PFSK-1 (cell line): ENCODE measurements at regions not wholly inside any gene's neighbourhood (a gene's known extent, or its start where the extent isn't known, plus 50 kb on each side); places are given as distances from the start of the nearest gene placed in this dataset.

Source experiments
- POLR2AphosphoS5 ChIP-seq: IDR thresholded peaks from 2 replicates; pipeline ENCODE4 v1.6.1; 2012; ENCODE audit warnings: low read depth, mild to moderate bottlenecking, control low read depth, low read length, moderate library complexity
- SIN3A ChIP-seq: IDR thresholded peaks from 2 replicates; pipeline ENCODE4 v1.6.1; 2012; ENCODE audit warnings: mild to moderate bottlenecking, low read length, moderate library complexity, borderline replicate concordance; ENCODE audit not compliant: insufficient read depth

DNA sequence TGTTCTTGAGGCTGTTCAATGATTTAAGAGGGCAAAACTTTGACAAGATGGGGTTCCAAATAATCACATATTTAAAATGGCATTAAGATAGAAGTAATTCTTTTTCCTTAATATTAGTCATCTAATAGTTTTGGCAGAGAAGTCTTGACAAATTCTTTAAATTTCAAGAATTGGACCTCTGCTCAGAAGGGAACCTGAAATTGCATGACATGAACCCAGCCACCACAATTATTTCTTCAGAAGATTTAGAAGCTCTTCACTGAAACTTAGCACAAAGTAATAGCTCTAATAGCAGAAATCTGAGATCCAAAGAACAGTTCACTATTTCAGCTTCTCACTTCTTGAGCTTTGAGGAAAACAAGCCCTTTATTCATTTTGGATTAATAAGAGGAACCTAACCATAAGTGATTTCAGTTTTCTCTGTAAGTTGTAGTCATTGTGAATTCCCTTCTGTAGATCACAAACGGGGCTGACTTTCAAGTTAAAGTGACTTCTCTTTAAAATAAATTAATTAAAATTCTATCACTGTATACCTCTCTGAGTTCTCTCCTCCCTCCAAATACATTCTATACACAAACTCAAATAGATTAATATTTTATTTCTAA lies 100.6 kb upstream of the ITGA4 start:
- TF ChIP-seq POLR2AphosphoS5 (no peak), SIN3A (no peak)
